ENCODE measurements at regions not wholly inside any gene's neighbourhood (a gene's known extent, or its start where the extent isn't known, plus 50 kb on each side); places are given as distances from the start of the nearest gene placed in this dataset.
A peak's percentile ranks its signal among the peaks of the same experiment; 100 is the strongest.

DNA sequence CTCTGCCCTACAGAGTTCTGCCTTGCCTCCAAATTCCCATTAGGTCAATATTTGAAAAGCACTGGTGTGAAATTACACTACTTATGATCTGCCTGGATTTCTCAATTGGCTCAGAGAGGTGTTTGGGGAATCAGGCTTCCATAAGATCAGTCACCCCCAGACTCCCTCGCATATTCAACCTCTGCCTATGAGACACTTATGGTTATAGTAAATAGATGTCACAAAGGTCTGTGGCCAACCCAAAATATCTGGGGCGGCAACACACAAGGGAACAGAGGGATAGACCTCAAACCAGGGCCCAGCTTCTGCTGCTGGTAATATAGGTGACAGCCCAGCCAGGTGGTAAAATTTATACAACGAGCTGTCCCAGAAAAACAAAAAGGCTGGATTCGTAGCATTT is 376.7 kb upstream of the ZMIZ1 start:
- DNase-seq (no peak), ATAC-seq (ENCODE audit: insufficient read depth, low FRiP score) (no peak)
- H3K4me3 ChIP-seq: no peak overlapping the region
- H3K36me3 ChIP-seq (ENCODE audit: control insufficient read depth in 4 of 4, insufficient read depth in 4 of 4, low read length in 4 of 4): no peaks in the 10 kb centered on the region
- H3K27me3 ChIP-seq (ENCODE audit: control insufficient read depth in 3 of 3, insufficient read depth in 3 of 3, low read length in 2 of 3): no peaks in the 10 kb centered on the region
- no peaks in the 10 kb centered on the region for H3K9me3 ChIP-seq (ENCODE audit: control insufficient read depth in 4 of 4, insufficient read depth in 3 of 4, low read length in 3 of 4)
- WGBS, 2 donors: 91 to 93% methylated on average over 4 of the region's 4 CpGs
- TF ChIP-seq CTCF (IDR thresholded peaks at IDR 0.05; ENCODE audit: control extremely low read depth, extremely low read depth): no peak
- H3K4me1 ChIP-seq (ENCODE audit: control insufficient read depth in 5 of 5, insufficient read depth in 5 of 5, low read length in 5 of 5): peaks cover 0 to 31% (median 13%) of the 10 kb centered on the region in 5 donors
- H3K27ac ChIP-seq (ENCODE audit: low read depth in 1 of 2, low read length in 1 of 2): no peak overlapping the region
- H3K9ac ChIP-seq (ENCODE audit: insufficient read depth in 1 of 2, low read length in 2 of 2): no peak overlapping the region

GRCh38 chr10:78695846-78696245 is 372.9 kb upstream of the ZMIZ1 start:
- H3K36me3 ChIP-seq (ENCODE audit: control insufficient read depth in 4 of 4, insufficient read depth in 4 of 4, low read length in 4 of 4): no peaks in the 10 kb centered on the region
- no peak overlapping the region for H3K27ac ChIP-seq (ENCODE audit: low read depth in 1 of 2, low read length in 1 of 2)
- peaks cover 0 to 11% (median 1%) of the 10 kb centered on the region in 5 donors for H3K4me1 ChIP-seq (ENCODE audit: control insufficient read depth in 5 of 5, insufficient read depth in 5 of 5, low read length in 5 of 5)
- H3K27me3 ChIP-seq (ENCODE audit: control insufficient read depth in 3 of 3, insufficient read depth in 3 of 3, low read length in 2 of 3): no peaks in the 10 kb centered on the region
- H3K4me3 ChIP-seq: no peak overlapping the region
- no peak for TF ChIP-seq CTCF (IDR thresholded peaks at IDR 0.05; ENCODE audit: control extremely low read depth, extremely low read depth)
- DNase-seq (no peak), ATAC-seq (ENCODE audit: insufficient read depth, low FRiP score) (no peak)
- no peaks in the 10 kb centered on the region for H3K9me3 ChIP-seq (ENCODE audit: control insufficient read depth in 4 of 4, insufficient read depth in 3 of 4, low read length in 3 of 4)
- no peak overlapping the region for H3K9ac ChIP-seq (ENCODE audit: insufficient read depth in 1 of 2, low read length in 2 of 2)
- WGBS, 2 donors: 86 to 91% methylated on average over 7 of the region's 7 CpGs

GRCh38 chr10:78696791-78697395 is 371.9 kb upstream of the ZMIZ1 start:
- Histone ChIP-seq H3K27ac (ENCODE audit: low read depth in 1 of 2, low read length in 1 of 2) (no peak overlapping the region), H3K36me3 (ENCODE audit: control insufficient read depth in 4 of 4, insufficient read depth in 4 of 4, low read length in 4 of 4) (no peaks in the 10 kb centered on the region), H3K9me3 (ENCODE audit: control insufficient read depth in 4 of 4, insufficient read depth in 3 of 4, low read length in 3 of 4) (no peaks in the 10 kb centered on the region), H3K4me3 (no peak overlapping the region), H3K27me3 (ENCODE audit: control insufficient read depth in 3 of 3, insufficient read depth in 3 of 3, low read length in 2 of 3) (no peaks in the 10 kb centered on the region), H3K9ac (ENCODE audit: insufficient read depth in 1 of 2, low read length in 2 of 2) (no peak overlapping the region), H3K4me1 (ENCODE audit: control insufficient read depth in 5 of 5, insufficient read depth in 5 of 5, low read length in 5 of 5) (peaks cover 0 to 11% (median 4%) of the 10 kb centered on the region in 5 donors)
- DNase-seq (peak; percentile 54 to 69 (median 55)), ATAC-seq (ENCODE audit: insufficient read depth, low FRiP score) (no peak)
- WGBS, 2 donors: 68 to 79% methylated on average over 5 of the region's 5 CpGs
- TF ChIP-seq CTCF (IDR thresholded peaks at IDR 0.05; ENCODE audit: control extremely low read depth, extremely low read depth): no peak

DNA sequence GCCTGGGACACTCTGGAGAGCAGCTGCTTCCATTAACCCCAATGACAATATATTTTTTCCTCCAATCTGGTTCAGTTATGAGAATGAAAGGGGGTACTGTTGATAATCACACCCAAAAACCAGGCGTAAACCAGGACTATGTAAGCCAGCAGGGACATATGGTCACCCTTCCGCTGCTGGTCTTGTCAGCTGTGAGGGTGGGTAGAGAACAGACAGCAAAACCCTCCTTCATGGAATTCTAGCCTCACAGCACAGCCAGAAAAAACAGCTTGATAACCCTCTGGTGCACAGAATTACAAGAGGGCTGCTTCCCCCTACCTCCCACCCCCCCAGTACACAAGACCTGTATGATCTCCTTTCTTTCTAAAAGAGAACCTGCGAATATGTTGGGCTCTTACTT is 368.8 kb upstream of the ZMIZ1 start:
- no peak for TF ChIP-seq CTCF (IDR thresholded peaks at IDR 0.05; ENCODE audit: control extremely low read depth, extremely low read depth)
- Histone ChIP-seq H3K36me3 (ENCODE audit: control insufficient read depth in 4 of 4, insufficient read depth in 4 of 4, low read length in 4 of 4) (no peaks in the 10 kb centered on the region), H3K27ac (ENCODE audit: low read depth in 1 of 2, low read length in 1 of 2) (no peak overlapping the region), H3K9me3 (ENCODE audit: control insufficient read depth in 4 of 4, insufficient read depth in 3 of 4, low read length in 3 of 4) (peaks cover 0 to 2% (median 0%) of the 10 kb centered on the region in 4 donors), H3K27me3 (ENCODE audit: control insufficient read depth in 3 of 3, insufficient read depth in 3 of 3, low read length in 2 of 3) (no peaks in the 10 kb centered on the region), H3K4me3 (no peak overlapping the region), H3K4me1 (ENCODE audit: control insufficient read depth in 5 of 5, insufficient read depth in 5 of 5, low read length in 5 of 5) (peaks cover 0 to 11% (median 4%) of the 10 kb centered on the region in 5 donors), H3K9ac (ENCODE audit: insufficient read depth in 1 of 2, low read length in 2 of 2) (no peak overlapping the region)
- no peak for DNase-seq
- ATAC-seq (ENCODE audit: insufficient read depth, low FRiP score): no peak
- WGBS, 2 donors: 91 to 97% methylated on average over 3 of the region's 3 CpGs

All from lung (tissue), 11 donors.